ENCODE measurements at regions not wholly inside any gene's neighbourhood (a gene's known extent, or its start where the extent isn't known, plus 50 kb on each side); places are given as distances from the start of the nearest gene placed in this dataset.

DNA sequence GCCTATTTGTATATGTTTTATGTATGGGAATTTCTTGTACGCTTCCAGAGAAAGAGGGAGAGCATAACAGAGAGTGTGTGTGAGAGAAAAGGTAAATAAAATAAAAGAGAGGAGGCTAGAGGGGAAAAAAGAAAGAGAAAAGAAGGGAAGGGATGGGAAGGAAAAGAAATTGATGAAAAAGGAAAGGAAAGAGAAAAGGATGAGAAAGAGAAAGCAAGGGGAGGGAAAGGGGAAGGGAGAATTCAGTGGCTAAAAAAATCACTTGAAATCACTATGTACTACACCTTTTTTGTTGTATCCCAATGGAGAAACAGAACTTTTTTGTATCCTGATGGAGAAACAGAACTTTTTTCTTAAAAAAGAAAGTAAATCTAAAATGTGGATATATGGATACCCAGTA lies 165.5 kb upstream of the MBNL1 start:
- TF ChIP-seq, protein P1, sequence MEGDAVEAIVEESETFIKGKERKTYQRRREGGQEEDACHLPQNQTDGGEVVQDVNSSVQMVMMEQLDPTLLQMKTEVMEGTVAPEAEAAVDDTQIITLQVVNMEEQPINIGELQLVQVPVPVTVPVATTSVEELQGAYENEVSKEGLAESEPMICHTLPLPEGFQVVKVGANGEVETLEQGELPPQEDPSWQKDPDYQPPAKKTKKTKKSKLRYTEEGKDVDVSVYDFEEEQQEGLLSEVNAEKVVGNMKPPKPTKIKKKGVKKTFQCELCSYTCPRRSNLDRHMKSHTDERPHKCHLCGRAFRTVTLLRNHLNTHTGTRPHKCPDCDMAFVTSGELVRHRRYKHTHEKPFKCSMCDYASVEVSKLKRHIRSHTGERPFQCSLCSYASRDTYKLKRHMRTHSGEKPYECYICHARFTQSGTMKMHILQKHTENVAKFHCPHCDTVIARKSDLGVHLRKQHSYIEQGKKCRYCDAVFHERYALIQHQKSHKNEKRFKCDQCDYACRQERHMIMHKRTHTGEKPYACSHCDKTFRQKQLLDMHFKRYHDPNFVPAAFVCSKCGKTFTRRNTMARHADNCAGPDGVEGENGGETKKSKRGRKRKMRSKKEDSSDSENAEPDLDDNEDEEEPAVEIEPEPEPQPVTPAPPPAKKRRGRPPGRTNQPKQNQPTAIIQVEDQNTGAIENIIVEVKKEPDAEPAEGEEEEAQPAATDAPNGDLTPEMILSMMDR (IDR thresholded peaks at IDR 0.05; ENCODE audit: low read depth, low read length, poor library complexity, severe bottlenecking), result no peak
- no peak for TF ChIP-seq EZH2phosphoT487 (IDR thresholded peaks at IDR 0.05; ENCODE audit: borderline replicate concordance, low read length)
